Peyer's patch (tissue), 4 donors: ENCODE measurements at regions not wholly inside any gene's neighbourhood (a gene's known extent, or its start where the extent isn't known, plus 50 kb on each side); places are given as distances from the start of the nearest gene placed in this dataset.

ENCODE experiments used
- POLR2A ChIP-seq, 2 donors: fragments of 450-650 bp; IDR thresholded peaks; one replicate each; pipeline ENCODE4 v1.5.1; 2017; ENCODE audit warnings: antibody characterized with exemption in 2 of 2, mild to moderate bottlenecking in 2 of 2, moderate library complexity in 2 of 2
- TF ChIP-seq, protein P1 (sequence below), 6 experiments: fragments of 450-650 bp in 4 of 6; fragments of 200-600 bp in 2 of 6; sonication (generic) in 1 of 6; IDR thresholded peaks; one replicate each; pipeline ENCODE4 v1.5.1; 2017 to 2019; ENCODE audit warnings: antibody characterized with exemption in 6 of 6, mild to moderate bottlenecking in 3 of 6, moderate library complexity in 1 of 6

DNA sequence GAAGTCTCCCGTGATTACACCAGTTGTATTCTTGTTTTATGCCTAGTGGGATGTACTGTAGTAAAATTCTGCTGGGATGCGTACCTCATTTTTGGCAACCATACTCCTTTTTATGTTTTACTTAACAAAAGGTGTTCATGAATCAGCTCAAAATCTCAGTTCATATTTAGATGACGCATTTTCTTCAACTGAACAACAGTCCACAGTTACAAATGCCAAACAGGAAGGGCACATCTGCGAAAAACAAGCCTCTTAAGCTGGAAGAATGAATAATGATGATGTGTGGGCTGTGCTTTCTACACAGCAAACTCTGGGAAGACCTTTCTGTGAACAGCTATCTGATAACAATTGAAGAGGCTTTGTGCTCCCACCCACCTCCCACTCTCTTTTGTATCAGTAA is 68.4 kb upstream of the NRBF2 start:
- TF ChIP-seq, protein P1, sequence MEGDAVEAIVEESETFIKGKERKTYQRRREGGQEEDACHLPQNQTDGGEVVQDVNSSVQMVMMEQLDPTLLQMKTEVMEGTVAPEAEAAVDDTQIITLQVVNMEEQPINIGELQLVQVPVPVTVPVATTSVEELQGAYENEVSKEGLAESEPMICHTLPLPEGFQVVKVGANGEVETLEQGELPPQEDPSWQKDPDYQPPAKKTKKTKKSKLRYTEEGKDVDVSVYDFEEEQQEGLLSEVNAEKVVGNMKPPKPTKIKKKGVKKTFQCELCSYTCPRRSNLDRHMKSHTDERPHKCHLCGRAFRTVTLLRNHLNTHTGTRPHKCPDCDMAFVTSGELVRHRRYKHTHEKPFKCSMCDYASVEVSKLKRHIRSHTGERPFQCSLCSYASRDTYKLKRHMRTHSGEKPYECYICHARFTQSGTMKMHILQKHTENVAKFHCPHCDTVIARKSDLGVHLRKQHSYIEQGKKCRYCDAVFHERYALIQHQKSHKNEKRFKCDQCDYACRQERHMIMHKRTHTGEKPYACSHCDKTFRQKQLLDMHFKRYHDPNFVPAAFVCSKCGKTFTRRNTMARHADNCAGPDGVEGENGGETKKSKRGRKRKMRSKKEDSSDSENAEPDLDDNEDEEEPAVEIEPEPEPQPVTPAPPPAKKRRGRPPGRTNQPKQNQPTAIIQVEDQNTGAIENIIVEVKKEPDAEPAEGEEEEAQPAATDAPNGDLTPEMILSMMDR (IDR thresholded peaks at IDR 0.05): no peak
- TF ChIP-seq POLR2A (IDR thresholded peaks at IDR 0.05): no peak
